Osteocyte (in vitro differentiated cells): ENCODE measurements at regions not wholly inside any gene's neighbourhood (a gene's known extent, or its start where the extent isn't known, plus 50 kb on each side); places are given as distances from the start of the nearest gene placed in this dataset.

Experiments used
- DNase-seq: peaks from one replicate; pipeline ENCODE4 v3.0.0; 2021; ENCODE audit warnings: mixed read lengths; ENCODE audit not compliant: unreplicated experiment; ENCODE audit errors: extremely low spot score
- H3K27ac Mint-ChIP-seq: one replicate; pipeline ENCODE4 v1.8.0; 2021; ENCODE audit warnings: mild to moderate bottlenecking, mixed read lengths; ENCODE audit not compliant: unreplicated experiment
- H3K27me3 Mint-ChIP-seq: one replicate; pipeline ENCODE4 v1.8.0; 2021; ENCODE audit warnings: mixed read lengths; ENCODE audit not compliant: unreplicated experiment
- H3K36me3 Mint-ChIP-seq: one replicate; pipeline ENCODE4 v1.8.0; 2021; ENCODE audit warnings: mixed read lengths; ENCODE audit not compliant: unreplicated experiment
- H3K4me1 Mint-ChIP-seq: one replicate; pipeline ENCODE4 v1.8.0; 2021; ENCODE audit warnings: mixed read lengths; ENCODE audit not compliant: unreplicated experiment
- H3K4me3 Mint-ChIP-seq: one replicate; pipeline ENCODE4 v1.8.0; 2021; ENCODE audit warnings: mild to moderate bottlenecking, moderate library complexity, mixed read lengths; ENCODE audit not compliant: unreplicated experiment
- H3K9me3 Mint-ChIP-seq: one replicate; pipeline ENCODE4 v1.8.0; 2021; ENCODE audit warnings: mixed read lengths; ENCODE audit not compliant: unreplicated experiment
- CTCF ChIP-seq: fragments of 200-600 bp; sonication (generic); IDR thresholded peaks from 2 replicates; pipeline ENCODE4 v1.5.0; 2021; ENCODE audit warnings: antibody characterized with exemption, mild to moderate bottlenecking, moderate library complexity

GRCh38 chr20:57114290-57115005 is 152.0 kb downstream of the BMP7 start:
- H3K4me1 Mint-ChIP-seq, result no peaks in the 10 kb centered on the region
- DNase-seq, result no peak
- no peaks in the 10 kb centered on the region for H3K36me3 Mint-ChIP-seq
- no peak overlapping the region for H3K27ac Mint-ChIP-seq
- H3K4me3 Mint-ChIP-seq, result no peak overlapping the region
- H3K27me3 Mint-ChIP-seq, result peaks cover 21% of the 10 kb centered on the region
- H3K9me3 Mint-ChIP-seq, result no peaks in the 10 kb centered on the region
- TF ChIP-seq CTCF, result no peak

GRCh38 chr20:57117296-57117695 is 149.1 kb downstream of the BMP7 start:
- H3K27ac Mint-ChIP-seq, result no peak overlapping the region
- no peaks in the 10 kb centered on the region for H3K36me3 Mint-ChIP-seq
- H3K4me3 Mint-ChIP-seq, result no peak overlapping the region
- DNase-seq, result no peak
- no peaks in the 10 kb centered on the region for H3K9me3 Mint-ChIP-seq
- TF ChIP-seq CTCF, result no peak
- peaks cover 15% of the 10 kb centered on the region for H3K27me3 Mint-ChIP-seq
- H3K4me1 Mint-ChIP-seq, result peaks cover under 1% of the 10 kb centered on the region

- Mint-ChIP-seq H3K4me1 (peaks cover 4% of the 10 kb centered on the region), H3K36me3 (no peaks in the 10 kb centered on the region), H3K27me3 (peaks cover 15% of the 10 kb centered on the region), H3K9me3 (no peaks in the 10 kb centered on the region), H3K27ac (no peak overlapping the region), H3K4me3 (no peak overlapping the region)
- DNase-seq, result no peak
- no peak for TF ChIP-seq CTCF
Observed at GRCh38 chr20:57118107-57118769, 148.2 kb downstream of the BMP7 start.
